Neural progenitor cell (in vitro differentiated cells): ENCODE measurements at regions not wholly inside any gene's neighbourhood (a gene's known extent, or its start where the extent isn't known, plus 50 kb on each side); places are given as distances from the start of the nearest gene placed in this dataset.

Experiments
- CTCF ChIP-seq: fragments of 200-600 bp; sonication (generic); IDR thresholded peaks from 2 replicates; pipeline ENCODE4 v1.5.1; 2017; ENCODE audit warnings: antibody characterized with exemption, mild to moderate bottlenecking
- EZH2 ChIP-seq: fragments of 200-600 bp; sonication (generic); IDR thresholded peaks from 2 replicates; pipeline ENCODE4 v1.6.1; 2017; ENCODE audit warnings: antibody characterized with exemption, mild to moderate bottlenecking, moderate library complexity
- EZH2phosphoT487 ChIP-seq: fragments of 200-600 bp; sonication (generic); IDR thresholded peaks from 2 replicates; pipeline ENCODE4 v1.6.1; 2017; ENCODE audit warnings: antibody characterized with exemption

- TF ChIP-seq EZH2phosphoT487: no peak
- no peak for TF ChIP-seq CTCF
- TF ChIP-seq EZH2: no peak
Measured at GRCh38 chr16:72428681-72429376, 256.9 kb upstream of the PMFBP1 start.
